HG03025 (cell line): ENCODE measurements at regions not wholly inside any gene's neighbourhood (a gene's known extent, or its start where the extent isn't known, plus 50 kb on each side); places are given as distances from the start of the nearest gene placed in this dataset.

ENCODE experiments used
- ATAC-seq: cut with Tn5 transposase; IDR thresholded peaks from one replicate; pipeline ENCODE4 v1.9.1; 2021; ENCODE audit warnings: mild to moderate bottlenecking, moderate library complexity; ENCODE audit not compliant: unreplicated experiment, low FRiP score

GRCh38 chr2:226410247-226410835 lies 389.3 kb downstream of the IRS1 start:
- no peak for ATAC-seq

GRCh38 chr2:226409134-226409533 lies 390.5 kb downstream of the IRS1 start:
- ATAC-seq = no peak

- no peak for ATAC-seq
Observed at GRCh38 chr2:226408141-226408540, 391.5 kb downstream of the IRS1 start.

- ATAC-seq = no peak
Observed at GRCh38 chr2:226407135-226407534, 392.5 kb downstream of the IRS1 start.

GRCh38 chr2:226405465-226405864 lies 394.2 kb downstream of the IRS1 start:
- no peak for ATAC-seq

GRCh38 chr2:226403369-226403768 lies 396.3 kb downstream of the IRS1 start:
- no peak for ATAC-seq

GRCh38 chr2:226399006-226399405 lies 400.6 kb downstream of the IRS1 start:
- no peak for ATAC-seq

- ATAC-seq = no peak
Observed at GRCh38 chr2:226398580-226398979, 401.0 kb downstream of the IRS1 start.

- no peak for ATAC-seq
Observed at GRCh38 chr2:226396541-226396940, 403.1 kb downstream of the IRS1 start.

- no peak for ATAC-seq
Observed at GRCh38 chr2:226387499-226387942, 412.1 kb downstream of the IRS1 start.

GRCh38 chr2:226383461-226383860 lies 416.2 kb downstream of the IRS1 start:
- ATAC-seq = no peak

- ATAC-seq = no peak
Observed at GRCh38 chr2:226380679-226381078, 418.9 kb downstream of the IRS1 start.

GRCh38 chr2:226378753-226379705 lies 420.6 kb downstream of the IRS1 start:
- no peak for ATAC-seq

GRCh38 chr2:226376516-226377180 lies 423.0 kb downstream of the IRS1 start:
- ATAC-seq = no peak

GRCh38 chr2:226366920-226367319 lies 432.7 kb downstream of the IRS1 start:
- no peak for ATAC-seq

GRCh38 chr2:226364217-226364616 lies 435.4 kb downstream of the IRS1 start:
- ATAC-seq = no peak

- ATAC-seq = no peak
Observed at GRCh38 chr2:226362980-226363379, 436.6 kb downstream of the IRS1 start.

GRCh38 chr2:226360658-226361057 lies 439.0 kb downstream of the IRS1 start:
- no peak for ATAC-seq

GRCh38 chr2:226358688-226359087 lies 440.9 kb downstream of the IRS1 start:
- no peak for ATAC-seq

GRCh38 chr2:226357816-226358215 lies 441.8 kb downstream of the IRS1 start:
- no peak for ATAC-seq

GRCh38 chr2:226355600-226355999 lies 444.0 kb downstream of the IRS1 start:
- ATAC-seq = no peak
